ENCODE measurements at regions not wholly inside any gene's neighbourhood (a gene's known extent, or its start where the extent isn't known, plus 50 kb on each side); places are given as distances from the start of the nearest gene placed in this dataset.

GRCh38 chr12:94832105-94832504 lies 171.4 kb downstream of the NDUFA12 start:
- TF ChIP-seq, protein P1, sequence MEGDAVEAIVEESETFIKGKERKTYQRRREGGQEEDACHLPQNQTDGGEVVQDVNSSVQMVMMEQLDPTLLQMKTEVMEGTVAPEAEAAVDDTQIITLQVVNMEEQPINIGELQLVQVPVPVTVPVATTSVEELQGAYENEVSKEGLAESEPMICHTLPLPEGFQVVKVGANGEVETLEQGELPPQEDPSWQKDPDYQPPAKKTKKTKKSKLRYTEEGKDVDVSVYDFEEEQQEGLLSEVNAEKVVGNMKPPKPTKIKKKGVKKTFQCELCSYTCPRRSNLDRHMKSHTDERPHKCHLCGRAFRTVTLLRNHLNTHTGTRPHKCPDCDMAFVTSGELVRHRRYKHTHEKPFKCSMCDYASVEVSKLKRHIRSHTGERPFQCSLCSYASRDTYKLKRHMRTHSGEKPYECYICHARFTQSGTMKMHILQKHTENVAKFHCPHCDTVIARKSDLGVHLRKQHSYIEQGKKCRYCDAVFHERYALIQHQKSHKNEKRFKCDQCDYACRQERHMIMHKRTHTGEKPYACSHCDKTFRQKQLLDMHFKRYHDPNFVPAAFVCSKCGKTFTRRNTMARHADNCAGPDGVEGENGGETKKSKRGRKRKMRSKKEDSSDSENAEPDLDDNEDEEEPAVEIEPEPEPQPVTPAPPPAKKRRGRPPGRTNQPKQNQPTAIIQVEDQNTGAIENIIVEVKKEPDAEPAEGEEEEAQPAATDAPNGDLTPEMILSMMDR (IDR thresholded peaks at IDR 0.05) = no peak
- TF ChIP-seq POLR2AphosphoS5 (IDR thresholded peaks at IDR 0.05; ENCODE audit: insufficient read depth in 1 of 2, low read depth in 1 of 2) (no peak), POLR2A (IDR thresholded peaks at IDR 0.05) (no peak)
